OCI-LY7 (cell line): ENCODE measurements at regions not wholly inside any gene's neighbourhood (a gene's known extent, or its start where the extent isn't known, plus 50 kb on each side); places are given as distances from the start of the nearest gene placed in this dataset.

Experiments used
- BruUV-seq: library from RNA; stranded (reverse); fragments of 400-500 nt; replicated peaks from 2 replicates; lab custom pipeline; 2021; lab: Mats Ljungman, UMichigan
- CTCF ChIA-PET: fragments of 300-600 bp; sonication (Branson Sonifier 250); formaldehyde crosslinking; loops from one replicate; lab custom pipeline; 2022; ENCODE audit warnings: antibody characterized with exemption; ENCODE audit not compliant: unreplicated experiment; lab: Charles Lee
- POLR2A ChIA-PET: fragments of 300-600 bp; sonication (Branson Sonifier 250); formaldehyde crosslinking; loops from one replicate; lab custom pipeline; 2022; ENCODE audit warnings: antibody characterized with exemption; lab: Charles Lee
- DNase-seq: peaks from one replicate; pipeline ENCODE4 v3.0.0-alpha.2; 2015; ENCODE audit warnings: low spot score
- H2AFZ ChIP-seq: fragments of 200-600 bp; sonication (generic), shearing (Covaris generic); 2 replicates; pipeline ENCODE4 v1.6.1; 2014; ENCODE audit warnings: mild to moderate bottlenecking, antibody characterized with exemption, low read length, moderate library complexity
- H3K27ac ChIP-seq: fragments of 200-600 bp; sonication (generic); 2 replicates; pipeline ENCODE4 v1.5.1; 2014; ENCODE audit warnings: mixed run types, low read depth, mild to moderate bottlenecking, moderate library complexity, low read length, inconsistent platforms; ENCODE audit not compliant: poor library complexity, severe bottlenecking
- H3K36me3 ChIP-seq: fragments of 200-600 bp; sonication (generic); 2 replicates; pipeline ENCODE4 v1.6.1; 2014; ENCODE audit warnings: mild to moderate bottlenecking, antibody characterized with exemption, low read length, moderate library complexity, mixed read lengths; ENCODE audit not compliant: insufficient read depth
- H3K4me1 ChIP-seq: fragments of 200-600 bp; sonication (generic); 2 replicates; pipeline ENCODE4 v1.5.1; 2014; ENCODE audit warnings: mild to moderate bottlenecking, low read length; ENCODE audit not compliant: insufficient read depth, poor library complexity, severe bottlenecking
- H3K4me2 ChIP-seq: fragments of 200-600 bp; sonication (generic); 2 replicates; pipeline ENCODE4 v1.6.1; 2014; ENCODE audit warnings: mild to moderate bottlenecking, low read length
- H3K4me3 ChIP-seq: fragments of 200-600 bp; sonication (generic); 2 replicates; pipeline ENCODE4 v1.5.1; 2014; ENCODE audit warnings: mild to moderate bottlenecking, low read depth, low read length; ENCODE audit not compliant: poor library complexity, severe bottlenecking
- H3K79me2 ChIP-seq: fragments of 200-600 bp; sonication (generic); 2 replicates; pipeline ENCODE4 v1.6.1; 2016; ENCODE audit warnings: low read depth, mild to moderate bottlenecking, low read length, moderate library complexity, mixed read lengths; ENCODE audit not compliant: insufficient read depth
- H3K9me2 ChIP-seq: fragments of 200-600 bp; sonication (generic); 2 replicates; pipeline ENCODE4 v1.6.1; 2016; ENCODE audit warnings: mild to moderate bottlenecking, low read length, mixed read lengths; ENCODE audit not compliant: insufficient read depth
- H3K9me3 ChIP-seq: fragments of 200-600 bp; sonication (generic); 2 replicates; pipeline ENCODE4 v1.6.1; 2014; ENCODE audit warnings: mild to moderate bottlenecking, mixed run types, low read length, mixed read lengths
- H4K20me1 ChIP-seq: fragments of 200-600 bp; sonication (generic); 2 replicates; pipeline ENCODE4 v1.6.1; 2014; ENCODE audit warnings: mild to moderate bottlenecking, antibody characterized with exemption, low read length, moderate library complexity, mixed read lengths; ENCODE audit not compliant: insufficient read depth
- CTCF ChIP-seq: fragments of 200-600 bp; sonication (generic); conservative IDR thresholded peaks from 2 replicates; pipeline ENCODE4 v1.5.1; 2014; ENCODE audit warnings: mild to moderate bottlenecking, antibody characterized with exemption, low read length, moderate library complexity, mixed read lengths
- EZH2phosphoT487 ChIP-seq: fragments of 200-600 bp; sonication (generic); IDR thresholded peaks from 2 replicates; pipeline ENCODE4 v1.6.1; 2018; ENCODE audit warnings: low read depth, borderline replicate concordance, mild to moderate bottlenecking, mixed run types, antibody characterized with exemption, low read length, moderate library complexity, mixed read lengths
- intact Hi-C: fragments of 100-400 bp; cut with micrococcal nuclease; formaldehyde crosslinking; loops from one replicate; pipeline ENCODE4 v1.10.0; 2022; ENCODE audit not compliant: unreplicated experiment

GRCh38 chr6:138593124-138593877 lies 94.0 kb upstream of the NHSL1 start:
- ChIA-PET CTCF (interaction anchor here (0.9 kb wide), 1 partner anchor 7 kb away, joined by 3 read pairs; no protein-coding TSS in a partner anchor), POLR2A (interaction anchor here (0.6 to 1.2 kb wide), 3 partner anchors 54 to 171 kb away, joined by 3 to 4 read pairs (median 3); no protein-coding TSS in a partner anchor)
- H3K4me3 ChIP-seq, result no peak overlapping the region
- H3K4me1 ChIP-seq, result peaks cover 16% of the 10 kb centered on the region
- intact Hi-C loops, result no loop called here
- H4K20me1 ChIP-seq, result no peaks in the 10 kb centered on the region
- no peak overlapping the region for H3K27ac ChIP-seq
- no peaks in the 10 kb centered on the region for H3K79me2 ChIP-seq
- H3K36me3 ChIP-seq, result no peaks in the 10 kb centered on the region
- DNase-seq, result peak; percentile 10
- peak overlapping the region; percentile 52 for H3K4me2 ChIP-seq
- no peaks in the 10 kb centered on the region for H3K9me2 ChIP-seq
- BruUV-seq, result no TSS peak
- no peak for TF ChIP-seq EZH2phosphoT487
- TF ChIP-seq CTCF, result no peak
- H3K9me3 ChIP-seq, result no peaks in the 10 kb centered on the region
- H2AFZ ChIP-seq, result peak overlapping the region; percentile 96

GRCh38 chr6:138593909-138594757 lies 94.8 kb upstream of the NHSL1 start:
- DNase-seq, result no peak
- no TSS peak for BruUV-seq
- Histone ChIP-seq H3K27ac (no peak overlapping the region), H3K9me2 (no peaks in the 10 kb centered on the region), H4K20me1 (no peaks in the 10 kb centered on the region), H3K4me1 (peaks cover 16% of the 10 kb centered on the region), H3K4me3 (no peak overlapping the region), H3K4me2 (no peak overlapping the region), H3K9me3 (no peaks in the 10 kb centered on the region), H3K36me3 (no peaks in the 10 kb centered on the region), H2AFZ (peak overlapping the region; percentile 96; the same call in 1 of the 2 replicates), H3K79me2 (no peaks in the 10 kb centered on the region)
- ChIA-PET CTCF (interaction anchor here (0.9 kb wide), 1 partner anchor 8 kb away, joined by 3 read pairs; no protein-coding TSS in a partner anchor), POLR2A (interaction anchor here (0.6 to 1.2 kb wide), 6 partner anchors 13 to 607 kb away, joined by 3 to 4 read pairs (median 4); no protein-coding TSS in a partner anchor)
- intact Hi-C loops, result no loop called here
- TF ChIP-seq EZH2phosphoT487, result no peak
- no peak for TF ChIP-seq CTCF
